SU-DHL-6 (cell line): ENCODE measurements at regions not wholly inside any gene's neighbourhood (a gene's known extent, or its start where the extent isn't known, plus 50 kb on each side); places are given as distances from the start of the nearest gene placed in this dataset.
"Not testable (repeated sequence)": the region's sequence is repeated elsewhere in the genome, so short reads cannot be mapped to it uniquely, and the experiment has no call there.

Source experiments
- H2AFZ ChIP-seq: fragments of 200-600 bp; sonication (generic); 2 replicates; pipeline ENCODE4 v1.6.1; 2014; ENCODE audit warnings: low read depth, mild to moderate bottlenecking, moderate library complexity, mixed read lengths, antibody characterized with exemption, low read length; ENCODE audit not compliant: severe bottlenecking
- H3F3A ChIP-seq: fragments of 200-600 bp; shearing (Covaris generic); 2 replicates; pipeline ENCODE4 v1.6.0; 2016; ENCODE audit warnings: antibody characterized with exemption, mild to moderate bottlenecking; ENCODE audit not compliant: insufficient read depth
- H3K27ac ChIP-seq: fragments of 200-600 bp; sonication (generic); 2 replicates; pipeline ENCODE4 v1.5.1; 2016; ENCODE audit warnings: low read depth, mild to moderate bottlenecking, low read length, moderate library complexity, mixed read lengths
- H3K27me3 ChIP-seq: fragments of 200-600 bp; sonication (generic), shearing (Covaris generic); 2 replicates; pipeline ENCODE4 v1.6.0; 2014; ENCODE audit warnings: mild to moderate bottlenecking, low read length
- H3K36me3 ChIP-seq: fragments of 200-600 bp; sonication (generic); 2 replicates; pipeline ENCODE4 v1.6.1; 2014; ENCODE audit warnings: mild to moderate bottlenecking, low read length, mixed read lengths
- H3K4me2 ChIP-seq: fragments of 300-600, 200-600 bp; shearing (Covaris generic), sonication (generic); 2 replicates; pipeline ENCODE4 v1.6.0; 2014; ENCODE audit warnings: low read length, low read depth, mild to moderate bottlenecking; ENCODE audit not compliant: poor library complexity, severe bottlenecking
- H3K4me3 ChIP-seq: fragments of 200-600 bp; sonication (generic); 2 replicates; pipeline ENCODE4 v1.5.1; 2014; ENCODE audit warnings: antibody characterized with exemption, low read length, mild to moderate bottlenecking, mixed read lengths; ENCODE audit not compliant: insufficient read depth, poor library complexity, severe bottlenecking
- H3K79me2 ChIP-seq: fragments of 200-600 bp; sonication (generic); 2 replicates; pipeline ENCODE4 v1.6.1; 2014; ENCODE audit warnings: mild to moderate bottlenecking, low read length, moderate library complexity; ENCODE audit not compliant: insufficient read depth
- H3K9ac ChIP-seq: fragments of 200-600 bp; sonication (generic); 2 replicates; pipeline ENCODE4 v1.7.0; 2014; ENCODE audit warnings: mild to moderate bottlenecking, low read length
- H3K9me2 ChIP-seq: fragments of 200-600 bp; sonication (generic); replicated peaks from 2 replicates; pipeline ENCODE4 v1.6.1; 2014; ENCODE audit warnings: low read length; ENCODE audit not compliant: insufficient read depth
- H3K9me3 ChIP-seq: fragments of 200-600 bp; sonication (generic); 2 replicates; pipeline ENCODE4 v1.6.1; 2014; ENCODE audit warnings: low read length, mixed read lengths; ENCODE audit not compliant: insufficient read depth
- H4K20me1 ChIP-seq: fragments of 200-600 bp; sonication (generic); 2 replicates; pipeline ENCODE4 v1.6.1; 2014; ENCODE audit warnings: low read depth, mild to moderate bottlenecking, antibody characterized with exemption, low read length, moderate library complexity, mixed read lengths
- CTCF ChIP-seq: fragments of 200-600 bp; sonication (generic); IDR thresholded peaks from one replicate; pipeline ENCODE4 v1.5.1; 2017; ENCODE audit warnings: antibody characterized with exemption, mild to moderate bottlenecking, low read length, moderate library complexity; ENCODE audit not compliant: insufficient read depth, poor library complexity, severe bottlenecking
- EZH2phosphoT487 ChIP-seq: fragments of 200-600 bp; sonication (generic), shearing (Covaris generic); conservative IDR thresholded peaks from 2 replicates; pipeline ENCODE4 v1.6.1; 2018; ENCODE audit warnings: mild to moderate bottlenecking, antibody characterized with exemption, low read length, moderate library complexity, mixed read lengths

- no peaks in the 10 kb centered on the region for H4K20me1 ChIP-seq
- no peaks in the 10 kb centered on the region for H3K36me3 ChIP-seq
- H3K9me2 ChIP-seq = no peaks in the 10 kb centered on the region
- H3K79me2 ChIP-seq = no peaks in the 10 kb centered on the region
- H3K27me3 ChIP-seq = no peaks in the 10 kb centered on the region
- no peak overlapping the region for H3K4me2 ChIP-seq
- H2AFZ ChIP-seq = no peak overlapping the region
- no peaks in the 10 kb centered on the region for H3F3A ChIP-seq
- H3K9ac ChIP-seq = no peak overlapping the region
- no peak overlapping the region for H3K4me3 ChIP-seq
- no peak overlapping the region for H3K27ac ChIP-seq
- H3K9me3 ChIP-seq = no peaks in the 10 kb centered on the region
- no peak for TF ChIP-seq EZH2phosphoT487
- TF ChIP-seq CTCF = no peak
Measured at GRCh38 chr10:30553626-30554439, 75.7 kb downstream of the LYZL2 start.

GRCh38 chr10:30553018-30553625 is 76.4 kb downstream of the LYZL2 start:
- H2AFZ ChIP-seq = no peak overlapping the region
- H3K9ac ChIP-seq = no peak overlapping the region
- no peaks in the 10 kb centered on the region for H3K9me2 ChIP-seq
- TF ChIP-seq EZH2phosphoT487 (no peak), CTCF (no peak)
- no peaks in the 10 kb centered on the region for H3K9me3 ChIP-seq
- no peaks in the 10 kb centered on the region for H3K27me3 ChIP-seq
- no peaks in the 10 kb centered on the region for H4K20me1 ChIP-seq
- H3K36me3 ChIP-seq = no peaks in the 10 kb centered on the region
- H3K4me3 ChIP-seq = no peak overlapping the region
- no peaks in the 10 kb centered on the region for H3F3A ChIP-seq
- H3K4me2 ChIP-seq = no peak overlapping the region
- no peaks in the 10 kb centered on the region for H3K79me2 ChIP-seq
- no peak overlapping the region for H3K27ac ChIP-seq

- no peaks in the 10 kb centered on the region for H4K20me1 ChIP-seq
Measured at GRCh38 chr10:30550967-30551815, 78.4 kb downstream of the LYZL2 start.

DNA sequence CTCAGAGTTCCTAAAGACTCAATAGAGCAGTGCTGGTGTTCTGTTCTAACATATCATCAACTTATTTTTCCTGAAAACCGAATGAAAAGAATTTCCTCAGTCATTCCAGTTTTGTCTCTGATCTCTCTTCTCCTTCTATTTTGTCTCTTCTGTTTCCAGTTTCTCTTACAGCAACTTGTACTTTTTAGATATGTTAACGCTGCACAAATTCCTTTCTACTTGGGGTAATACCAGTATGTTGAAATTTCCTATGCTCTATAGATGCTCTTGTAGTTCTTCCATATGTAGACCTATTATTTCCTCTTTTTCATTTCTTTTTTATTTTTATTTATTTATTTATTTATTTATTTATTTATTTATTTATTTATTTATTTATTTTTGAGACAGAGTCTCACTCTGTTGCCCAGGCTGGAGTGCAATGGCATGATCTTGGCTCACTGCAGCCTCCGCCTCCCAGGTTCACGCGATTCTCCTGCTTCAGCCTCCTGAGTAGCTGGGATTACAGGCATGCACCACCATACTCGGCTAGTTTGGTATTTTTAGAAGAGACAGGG is 80.3 kb downstream of the LYZL2 start:
- H4K20me1 ChIP-seq, H3K9ac ChIP-seq, H3K27ac ChIP-seq, H3F3A ChIP-seq, H3K4me3 ChIP-seq, H3K9me2 ChIP-seq, H3K36me3 ChIP-seq, H2AFZ ChIP-seq, H3K79me2 ChIP-seq, H3K4me2 ChIP-seq, H3K9me3 ChIP-seq, H3K27me3 ChIP-seq: not testable (repeated sequence)

More at GRCh38 chr10:30550967-30551815, 78.4 kb downstream of the LYZL2 start:
- Histone ChIP-seq H3K4me3 (no peak overlapping the region), H3K4me2 (no peak overlapping the region), H3K36me3 (no peaks in the 10 kb centered on the region), H3K79me2 (no peaks in the 10 kb centered on the region), H3F3A (no peaks in the 10 kb centered on the region), H3K9me3 (no peaks in the 10 kb centered on the region), H3K27ac (no peak overlapping the region), H3K9ac (no peak overlapping the region), H3K9me2 (no peaks in the 10 kb centered on the region), H2AFZ (no peak overlapping the region), H3K27me3 (no peaks in the 10 kb centered on the region)
- TF ChIP-seq EZH2phosphoT487 (no peak), CTCF (no peak)
